Activated T-cell treated with anti-CD3 and anti-CD28 coated beads, Interleukin-2, amount 50 U/mL, for 4 hours (primary cell): ENCODE measurements at regions not wholly inside any gene's neighbourhood (a gene's known extent, or its start where the extent isn't known, plus 50 kb on each side); places are given as distances from the start of the nearest gene placed in this dataset.
A peak's percentile ranks its signal among the peaks of the same experiment; 100 is the strongest.
"Not testable (repeated sequence)": the region's sequence is repeated elsewhere in the genome, so short reads cannot be mapped to it uniquely, and the experiment has no call there.

Source experiments
- ATAC-seq, 2 donors: fragments of 200-7000 bp; cut with Tn5 transposase; one replicate each; pipeline ENCODE4 v1.10.0; 2021
- DNase-seq: peaks from one replicate; pipeline ENCODE4 v3.0.0-alpha.2; 2020
- H3K27me3 Mint-ChIP-seq: one replicate; pipeline ENCODE4 v1.8.0; 2021; ENCODE audit warnings: low read depth, mixed read lengths
- H3K36me3 Mint-ChIP-seq: one replicate; pipeline ENCODE4 v1.8.0; 2022; ENCODE audit warnings: mixed read lengths; ENCODE audit not compliant: insufficient read depth
- H3K4me1 Mint-ChIP-seq: one replicate; pipeline ENCODE4 v1.8.0; 2021; ENCODE audit warnings: low read depth, mixed read lengths
- H3K4me3 Mint-ChIP-seq: one replicate; pipeline ENCODE4 v1.8.0; 2021; ENCODE audit warnings: mild to moderate bottlenecking, moderate library complexity, mixed read lengths
- H3K9me3 Mint-ChIP-seq: one replicate; pipeline ENCODE4 v1.8.0; 2021; ENCODE audit warnings: mixed read lengths

DNA sequence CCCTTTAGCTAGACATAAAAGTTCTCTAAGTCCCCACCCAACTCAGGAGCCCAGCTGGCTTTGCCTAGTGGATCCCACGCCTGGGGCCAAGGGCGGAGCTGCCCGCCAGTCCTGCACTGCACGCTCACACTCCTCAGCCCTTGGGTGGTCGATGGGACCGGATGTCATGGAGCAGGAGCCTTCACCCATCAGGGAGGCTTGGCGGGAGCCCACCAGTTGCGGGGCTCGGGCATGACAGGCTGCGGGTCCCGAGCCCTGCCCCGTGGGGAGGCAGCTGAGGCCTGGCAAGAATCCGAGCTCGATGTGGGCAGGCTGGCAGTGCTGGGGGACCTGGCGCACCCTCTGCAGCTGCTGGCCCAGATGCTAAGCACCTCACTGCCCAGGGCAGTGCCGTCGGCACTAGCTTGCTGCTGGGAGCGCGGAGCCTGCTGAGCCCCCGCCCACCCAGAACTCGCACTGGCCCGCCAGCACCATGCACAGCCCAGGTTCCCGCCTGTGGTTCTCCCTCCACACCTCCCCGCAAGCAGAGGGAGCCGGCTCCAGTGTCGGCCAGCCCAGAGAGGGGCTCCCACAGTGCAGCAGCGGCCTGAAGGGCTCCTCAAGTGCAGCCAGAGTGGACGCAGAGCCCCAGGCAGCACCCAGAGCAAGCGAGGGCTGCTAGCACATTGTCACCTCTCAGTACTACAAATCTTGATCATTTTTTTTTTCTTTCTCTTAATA, 391.4 kb upstream of the NDN start:
- Mint-ChIP-seq H3K36me3 (no peaks in the 10 kb centered on the region), H3K9me3 (peaks cover 6% of the 10 kb centered on the region)
- no peak for ATAC-seq

DNA sequence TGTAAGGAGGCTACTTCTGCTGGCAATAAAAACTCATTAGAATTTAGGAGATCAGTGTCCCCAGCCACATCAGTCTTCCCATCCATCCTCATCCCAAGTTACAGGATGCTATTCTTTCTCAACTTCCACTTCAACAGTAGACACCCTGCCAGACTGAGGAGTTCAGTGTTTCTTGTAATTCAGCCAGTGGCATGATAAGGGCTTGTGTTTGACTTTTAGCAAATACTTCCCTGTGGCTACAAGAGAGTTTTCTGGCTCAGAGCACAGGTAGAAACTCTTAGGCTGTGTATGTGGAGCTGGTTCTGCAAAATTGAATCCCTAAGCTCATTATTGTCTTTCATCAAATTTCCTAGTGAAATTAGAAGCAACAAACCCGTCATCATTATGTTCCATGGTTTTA, 401.8 kb upstream of the NDN start:
- H3K4me3 Mint-ChIP-seq, DNase-seq, ATAC-seq, H3K27me3 Mint-ChIP-seq, H3K4me1 Mint-ChIP-seq, H3K36me3 Mint-ChIP-seq: not testable (repeated sequence)
- H3K9me3 Mint-ChIP-seq: peaks cover 27% of the 10 kb centered on the region

More for the DNA sequence above, 391.4 kb upstream of the NDN start:
- H3K4me1 Mint-ChIP-seq: no peaks in the 10 kb centered on the region
- no peak for DNase-seq
- H3K27me3 Mint-ChIP-seq: no peaks in the 10 kb centered on the region
- no peak overlapping the region for H3K4me3 Mint-ChIP-seq

- not testable (repeated sequence) for H3K27me3 Mint-ChIP-seq, H3K36me3 Mint-ChIP-seq, DNase-seq, H3K4me3 Mint-ChIP-seq, H3K9me3 Mint-ChIP-seq, H3K4me1 Mint-ChIP-seq
- ATAC-seq: peak in 1 of 2 donors; percentile 18
Observed at GRCh38 chr15:24101503-24101902, 414.4 kb upstream of the NDN start.

- H3K27me3 Mint-ChIP-seq, H3K36me3 Mint-ChIP-seq: not testable (repeated sequence)
Observed at GRCh38 chr15:24107524-24107923, 420.4 kb upstream of the NDN start.

DNA sequence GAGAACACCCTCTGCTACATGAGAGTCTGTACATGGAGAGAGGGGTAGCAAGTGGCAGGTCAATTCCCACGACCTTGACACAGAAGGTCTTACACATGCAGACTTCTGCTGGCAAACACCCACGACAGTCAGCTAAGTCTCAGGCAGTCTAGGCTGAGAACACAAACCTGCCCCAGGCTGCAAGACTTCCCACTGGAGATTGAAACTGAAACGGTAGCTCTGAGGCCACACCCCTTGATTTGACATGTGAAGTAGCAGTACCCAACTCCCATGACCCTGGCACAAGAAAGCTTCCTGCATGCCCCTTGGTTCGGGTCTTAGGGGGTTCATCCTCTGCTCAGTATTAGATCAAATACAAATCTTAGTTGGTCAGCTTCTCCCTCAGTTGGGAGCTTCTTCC, 420.8 kb upstream of the NDN start:
- ATAC-seq, H3K4me1 Mint-ChIP-seq, H3K27me3 Mint-ChIP-seq, H3K9me3 Mint-ChIP-seq, H3K4me3 Mint-ChIP-seq, DNase-seq, H3K36me3 Mint-ChIP-seq: not testable (repeated sequence)

More at GRCh38 chr15:24107524-24107923, 420.4 kb upstream of the NDN start:
- not testable (repeated sequence) for ATAC-seq, H3K4me3 Mint-ChIP-seq, H3K4me1 Mint-ChIP-seq, H3K9me3 Mint-ChIP-seq, DNase-seq

GRCh38 chr15:24108349-24108748, 421.2 kb upstream of the NDN start:
- ATAC-seq, DNase-seq, H3K9me3 Mint-ChIP-seq, H3K36me3 Mint-ChIP-seq, H3K4me1 Mint-ChIP-seq, H3K27me3 Mint-ChIP-seq, H3K4me3 Mint-ChIP-seq: not testable (repeated sequence)

- not testable (repeated sequence) for DNase-seq, H3K4me1 Mint-ChIP-seq, H3K9me3 Mint-ChIP-seq, ATAC-seq, H3K4me3 Mint-ChIP-seq, H3K36me3 Mint-ChIP-seq, H3K27me3 Mint-ChIP-seq
Observed at GRCh38 chr15:24139622-24140021, 452.5 kb upstream of the NDN start.

- H3K9me3 Mint-ChIP-seq, H3K4me3 Mint-ChIP-seq: not testable (repeated sequence)
Observed at GRCh38 chr15:24145070-24145469, 458.0 kb upstream of the NDN start.

GRCh38 chr15:24146251-24146650, 459.1 kb upstream of the NDN start:
- no peaks in the 10 kb centered on the region for H3K27me3 Mint-ChIP-seq
- no peaks in the 10 kb centered on the region for H3K4me1 Mint-ChIP-seq
- H3K4me3 Mint-ChIP-seq: no peak overlapping the region
- no peaks in the 10 kb centered on the region for H3K36me3 Mint-ChIP-seq
- ATAC-seq (no peak), DNase-seq (no peak)
- peaks cover 4% of the 10 kb centered on the region for H3K9me3 Mint-ChIP-seq

More at GRCh38 chr15:24145070-24145469, 458.0 kb upstream of the NDN start:
- ATAC-seq, DNase-seq, H3K36me3 Mint-ChIP-seq, H3K4me1 Mint-ChIP-seq, H3K27me3 Mint-ChIP-seq: not testable (repeated sequence)

DNA sequence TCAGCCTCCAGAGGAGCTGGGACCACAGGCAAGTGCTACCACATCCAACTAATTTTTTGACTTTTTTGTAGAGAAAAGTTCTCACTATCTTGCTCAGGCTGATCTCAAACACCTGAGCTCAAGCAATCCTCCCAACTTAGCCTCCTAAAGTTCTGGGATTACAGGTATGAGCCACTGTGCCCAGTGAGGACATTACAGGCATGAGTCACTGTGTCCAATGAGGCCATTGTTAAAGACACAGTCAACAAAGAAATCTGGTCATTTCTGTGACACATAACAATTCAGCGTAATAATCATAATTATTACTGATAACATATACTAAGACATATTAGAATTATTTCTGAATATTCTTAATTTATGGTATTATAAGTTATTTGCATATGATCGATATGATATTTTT, 463.4 kb upstream of the NDN start:
- H3K4me3 Mint-ChIP-seq: no peak overlapping the region
- H3K27me3 Mint-ChIP-seq: no peaks in the 10 kb centered on the region
- ATAC-seq (no peak), DNase-seq (no peak)
- H3K9me3 Mint-ChIP-seq: peaks cover 8% of the 10 kb centered on the region
- no peaks in the 10 kb centered on the region for H3K4me1 Mint-ChIP-seq
- H3K36me3 Mint-ChIP-seq: no peaks in the 10 kb centered on the region

- not testable (repeated sequence) for H3K27me3 Mint-ChIP-seq, H3K36me3 Mint-ChIP-seq, H3K4me1 Mint-ChIP-seq, H3K9me3 Mint-ChIP-seq, DNase-seq, ATAC-seq, H3K4me3 Mint-ChIP-seq
Observed at GRCh38 chr15:24158306-24158705, 471.2 kb upstream of the NDN start.

DNA sequence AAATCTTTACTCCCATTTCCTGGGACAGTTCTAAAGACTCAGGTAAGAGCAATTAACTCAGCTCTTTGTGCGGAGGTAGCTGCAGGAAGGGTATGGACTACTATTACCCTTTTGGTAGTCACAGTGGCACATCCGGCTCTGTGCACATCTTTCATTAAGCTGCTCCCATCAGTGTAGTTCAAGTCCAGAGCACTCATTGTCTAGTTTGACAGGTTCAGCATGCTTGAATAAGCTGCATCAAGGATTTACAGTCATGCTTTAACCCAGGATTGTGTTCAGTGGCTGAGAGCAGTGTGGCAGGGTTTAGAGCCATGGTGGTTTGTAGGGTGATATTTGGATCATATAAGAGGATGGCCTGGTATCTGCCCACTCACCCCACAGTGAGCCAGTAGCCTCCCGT, 478.4 kb upstream of the NDN start:
- H3K9me3 Mint-ChIP-seq, H3K36me3 Mint-ChIP-seq, H3K4me1 Mint-ChIP-seq, DNase-seq, H3K27me3 Mint-ChIP-seq, ATAC-seq, H3K4me3 Mint-ChIP-seq: not testable (repeated sequence)

DNA sequence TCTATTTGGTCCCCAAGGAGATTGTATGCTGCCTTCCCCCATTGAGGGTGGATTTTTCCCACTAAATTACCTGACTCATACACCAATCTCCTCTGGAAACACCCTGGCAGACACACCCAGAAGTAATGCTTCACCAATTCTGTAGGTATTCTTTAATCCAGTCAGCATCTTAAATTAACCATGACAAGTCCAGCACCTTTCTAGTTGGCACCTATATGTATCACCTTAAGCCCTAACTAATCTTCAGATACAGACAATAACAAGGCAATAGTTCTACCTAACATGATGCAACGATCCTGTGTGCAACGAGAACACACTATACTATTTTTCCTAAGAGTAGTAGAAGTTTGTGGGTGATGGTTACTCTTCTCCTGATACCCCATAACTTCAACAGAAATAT, 473.3 kb upstream of the NPAP1 start:
- not testable (repeated sequence) for H3K4me1 Mint-ChIP-seq, H3K36me3 Mint-ChIP-seq, H3K4me3 Mint-ChIP-seq, H3K27me3 Mint-ChIP-seq, DNase-seq, H3K9me3 Mint-ChIP-seq, ATAC-seq

DNA sequence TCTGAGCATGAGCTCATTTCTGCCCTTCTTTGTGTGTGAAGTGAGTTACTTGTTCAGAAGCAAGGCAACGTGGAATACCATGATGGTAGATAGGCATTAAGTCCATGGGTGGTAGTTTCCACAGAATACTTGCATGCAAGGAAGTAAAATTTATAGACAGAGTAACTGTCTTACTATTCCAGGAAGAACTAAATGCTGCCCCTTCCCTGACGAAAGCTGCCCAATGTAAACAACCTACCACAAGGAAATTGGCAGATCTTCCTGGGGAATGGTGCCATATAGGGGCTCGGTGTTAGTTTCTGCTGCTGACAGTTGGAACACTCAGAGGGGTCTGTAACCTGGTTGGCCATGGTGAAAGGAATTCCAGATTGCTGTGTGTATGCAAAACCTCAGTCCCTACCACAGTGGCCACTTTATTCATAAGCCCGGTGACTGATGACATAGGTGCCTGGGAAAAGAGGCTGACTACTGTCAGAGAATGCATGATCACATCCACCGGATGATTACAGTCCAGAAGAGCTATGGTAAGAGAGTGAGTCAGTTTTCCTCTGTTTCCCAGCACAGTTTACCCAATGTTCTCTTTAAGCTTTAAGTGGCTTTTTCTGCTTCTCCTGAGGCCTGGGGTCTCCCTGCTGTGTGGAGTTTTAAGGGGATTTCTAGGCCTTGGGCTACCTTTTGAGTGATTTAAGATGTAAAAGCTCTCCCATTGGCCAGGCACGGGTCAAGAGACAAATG, 463.7 kb upstream of the NPAP1 start:
- not testable (repeated sequence) for H3K4me3 Mint-ChIP-seq, H3K9me3 Mint-ChIP-seq, DNase-seq, H3K27me3 Mint-ChIP-seq, H3K4me1 Mint-ChIP-seq, H3K36me3 Mint-ChIP-seq, ATAC-seq

DNA sequence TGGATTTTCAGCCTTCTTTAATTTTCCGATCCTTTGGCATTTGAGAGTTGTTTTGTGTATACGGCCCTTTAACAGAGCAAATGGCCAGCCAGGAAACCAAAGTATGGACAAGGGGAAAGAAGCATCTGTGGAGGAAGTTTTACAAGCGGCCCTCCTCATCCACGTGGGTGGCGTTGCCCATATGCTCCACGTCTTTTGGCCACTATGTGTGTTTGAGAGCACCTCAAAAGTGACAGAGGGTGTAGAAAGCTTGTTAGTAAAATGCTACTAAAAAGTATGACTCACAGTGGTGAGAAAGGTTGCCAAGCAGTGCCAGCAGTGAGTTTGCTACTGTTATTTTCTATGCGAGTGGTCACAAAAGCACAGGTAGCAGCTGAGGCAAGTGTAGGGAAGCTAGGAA, 451.8 kb upstream of the NPAP1 start:
- no peaks in the 10 kb centered on the region for H3K4me1 Mint-ChIP-seq
- H3K27me3 Mint-ChIP-seq: no peaks in the 10 kb centered on the region
- DNase-seq: no peak
- ATAC-seq: no peak
- H3K4me3 Mint-ChIP-seq: no peak overlapping the region
- no peaks in the 10 kb centered on the region for H3K36me3 Mint-ChIP-seq
- peaks cover 4% of the 10 kb centered on the region for H3K9me3 Mint-ChIP-seq
